Loucy (cell line): ENCODE measurements at regions not wholly inside any gene's neighbourhood (a gene's known extent, or its start where the extent isn't known, plus 50 kb on each side); places are given as distances from the start of the nearest gene placed in this dataset.

ENCODE experiments used
- H2AFZ ChIP-seq: fragments of 200-600 bp; sonication (generic); 2 replicates; pipeline ENCODE4 v1.6.0; 2016; ENCODE audit warnings: antibody characterized with exemption, mild to moderate bottlenecking, low read length, moderate library complexity
- H3F3A ChIP-seq: fragments of 200-600 bp; 2 replicates; pipeline ENCODE4 v1.6.0; 2016; ENCODE audit warnings: antibody characterized with exemption, low read depth, mild to moderate bottlenecking
- H3K27me3 ChIP-seq: fragments of 200-600 bp; sonication (generic); 2 replicates; pipeline ENCODE4 v1.6.1; 2014; ENCODE audit warnings: low read length, mild to moderate bottlenecking; ENCODE audit not compliant: insufficient read depth, poor library complexity, severe bottlenecking
- H3K36me3 ChIP-seq: fragments of 200-600 bp; sonication (generic); 2 replicates; pipeline ENCODE4 v1.6.1; 2016; ENCODE audit warnings: low read length; ENCODE audit not compliant: insufficient read depth
- H3K4me1 ChIP-seq: fragments of 200-600 bp; sonication (generic); 2 replicates; pipeline ENCODE4 v1.5.1; 2014; ENCODE audit warnings: low read length, mild to moderate bottlenecking; ENCODE audit not compliant: insufficient read depth, poor library complexity, severe bottlenecking
- H3K4me2 ChIP-seq: fragments of 200-600 bp; sonication (generic); 2 replicates; pipeline ENCODE4 v1.6.0; 2014; ENCODE audit warnings: antibody characterized with exemption, low read length, low read depth, mild to moderate bottlenecking; ENCODE audit not compliant: poor library complexity, severe bottlenecking
- H3K4me3 ChIP-seq: fragments of 200-600 bp; sonication (generic); 2 replicates; pipeline ENCODE4 v1.5.1; 2014; ENCODE audit warnings: low read length, mild to moderate bottlenecking, mixed read lengths; ENCODE audit not compliant: poor library complexity, severe bottlenecking
- H3K79me2 ChIP-seq: fragments of 200-600 bp; sonication (generic); 2 replicates; pipeline ENCODE4 v1.6.1; 2014; ENCODE audit warnings: low read length; ENCODE audit not compliant: insufficient read depth
- H3K9ac ChIP-seq: fragments of 200-600 bp; sonication (generic); 2 replicates; pipeline ENCODE4 v1.6.0; 2014; ENCODE audit warnings: mild to moderate bottlenecking, low read depth, low read length, moderate library complexity; ENCODE audit not compliant: poor library complexity, severe bottlenecking
- H3K9me2 ChIP-seq: fragments of 200-600 bp; sonication (generic); replicated peaks from 2 replicates; pipeline ENCODE4 v1.6.1; 2016; ENCODE audit warnings: low read depth, low read length, mixed read lengths
- H3K9me3 ChIP-seq: fragments of 200-600 bp; sonication (generic); 2 replicates; pipeline ENCODE4 v1.6.1; 2014; ENCODE audit warnings: mild to moderate bottlenecking, antibody characterized with exemption, low read length, low read depth; ENCODE audit not compliant: insufficient read depth
- H4K20me1 ChIP-seq: fragments of 200-600 bp; sonication (generic); 2 replicates; pipeline ENCODE4 v1.6.0; 2014; ENCODE audit warnings: antibody characterized with exemption, low read length, mild to moderate bottlenecking; ENCODE audit not compliant: insufficient read depth, poor library complexity, severe bottlenecking
- CTCF ChIP-seq: fragments of 200-600 bp; sonication (generic); conservative IDR thresholded peaks from 2 replicates; pipeline ENCODE4 v1.5.1; 2014; ENCODE audit warnings: mild to moderate bottlenecking, antibody characterized with exemption, low read length
- EZH2phosphoT487 ChIP-seq: fragments of 200-600 bp; IDR thresholded peaks from 2 replicates; pipeline ENCODE4 v1.6.1; 2018; ENCODE audit warnings: antibody characterized with exemption, mild to moderate bottlenecking, moderate library complexity, borderline replicate concordance

- Histone ChIP-seq H3K4me1 (no peaks in the 10 kb centered on the region), H3K79me2 (no peaks in the 10 kb centered on the region), H3K9me3 (no peaks in the 10 kb centered on the region), H3F3A (no peaks in the 10 kb centered on the region), H2AFZ (no peak overlapping the region), H3K27me3 (no peaks in the 10 kb centered on the region), H3K9me2 (no peaks in the 10 kb centered on the region), H3K36me3 (no peaks in the 10 kb centered on the region), H4K20me1 (no peaks in the 10 kb centered on the region), H3K9ac (no peak overlapping the region), H3K4me2 (no peak overlapping the region), H3K4me3 (no peak overlapping the region)
- no peak for TF ChIP-seq CTCF
Observed at GRCh38 chr20:22909436-22909835, 125.7 kb upstream of the SSTR4 start.

- Histone ChIP-seq H3K9ac (no peak overlapping the region), H3K4me3 (no peak overlapping the region), H3K36me3 (no peaks in the 10 kb centered on the region), H3K4me1 (no peaks in the 10 kb centered on the region), H3K4me2 (no peak overlapping the region), H4K20me1 (no peaks in the 10 kb centered on the region), H2AFZ (no peak overlapping the region), H3K9me2 (no peaks in the 10 kb centered on the region), H3K79me2 (no peaks in the 10 kb centered on the region), H3K9me3 (no peaks in the 10 kb centered on the region), H3F3A (no peaks in the 10 kb centered on the region), H3K27me3 (no peaks in the 10 kb centered on the region)
- no peak for TF ChIP-seq CTCF
- no peak for TF ChIP-seq EZH2phosphoT487
Observed at GRCh38 chr20:22910287-22910852, 124.7 kb upstream of the SSTR4 start.

GRCh38 chr20:22914291-22914690, 120.8 kb upstream of the SSTR4 start:
- no peaks in the 10 kb centered on the region for H3K4me1 ChIP-seq
- H3K4me3 ChIP-seq = no peak overlapping the region
- no peaks in the 10 kb centered on the region for H3K79me2 ChIP-seq
- H2AFZ ChIP-seq = no peak overlapping the region
- TF ChIP-seq CTCF = no peak
- TF ChIP-seq EZH2phosphoT487 = no peak
- H3K9me3 ChIP-seq = no peaks in the 10 kb centered on the region; the same call in 1 of the 2 replicates
- H3F3A ChIP-seq = no peaks in the 10 kb centered on the region
- no peaks in the 10 kb centered on the region for H3K9me2 ChIP-seq
- H4K20me1 ChIP-seq = no peaks in the 10 kb centered on the region
- H3K36me3 ChIP-seq = no peaks in the 10 kb centered on the region
- H3K27me3 ChIP-seq = no peaks in the 10 kb centered on the region
- no peak overlapping the region for H3K4me2 ChIP-seq
- no peak overlapping the region for H3K9ac ChIP-seq
